ENCODE measurements at regions not wholly inside any gene's neighbourhood (a gene's known extent, or its start where the extent isn't known, plus 50 kb on each side); places are given as distances from the start of the nearest gene placed in this dataset.
"Not testable (repeated sequence)": the region's sequence is repeated elsewhere in the genome, so short reads cannot be mapped to it uniquely, and the experiment has no call there.

GRCh38 chr6:137581019-137581707 is 87.0 kb upstream of the OLIG3 start:
- H3K4me3 ChIP-seq: no peak overlapping the region
- H3K27me3 ChIP-seq: no peaks in the 10 kb centered on the region
- ATAC-seq (no peak), DNase-seq (no peak)
- intact Hi-C loops (cut with DNase I; ENCODE audit: low total_unique reads) (no loop called here), in situ Hi-C loops (cut with MboI; ENCODE audit: low sequenced_read_pairs in 4 of 4) (no loop called here)
- H3K36me3 ChIP-seq: no peaks in the 10 kb centered on the region
- H3K4me1 ChIP-seq: no peaks in the 10 kb centered on the region
- TF ChIP-seq, protein P1, sequence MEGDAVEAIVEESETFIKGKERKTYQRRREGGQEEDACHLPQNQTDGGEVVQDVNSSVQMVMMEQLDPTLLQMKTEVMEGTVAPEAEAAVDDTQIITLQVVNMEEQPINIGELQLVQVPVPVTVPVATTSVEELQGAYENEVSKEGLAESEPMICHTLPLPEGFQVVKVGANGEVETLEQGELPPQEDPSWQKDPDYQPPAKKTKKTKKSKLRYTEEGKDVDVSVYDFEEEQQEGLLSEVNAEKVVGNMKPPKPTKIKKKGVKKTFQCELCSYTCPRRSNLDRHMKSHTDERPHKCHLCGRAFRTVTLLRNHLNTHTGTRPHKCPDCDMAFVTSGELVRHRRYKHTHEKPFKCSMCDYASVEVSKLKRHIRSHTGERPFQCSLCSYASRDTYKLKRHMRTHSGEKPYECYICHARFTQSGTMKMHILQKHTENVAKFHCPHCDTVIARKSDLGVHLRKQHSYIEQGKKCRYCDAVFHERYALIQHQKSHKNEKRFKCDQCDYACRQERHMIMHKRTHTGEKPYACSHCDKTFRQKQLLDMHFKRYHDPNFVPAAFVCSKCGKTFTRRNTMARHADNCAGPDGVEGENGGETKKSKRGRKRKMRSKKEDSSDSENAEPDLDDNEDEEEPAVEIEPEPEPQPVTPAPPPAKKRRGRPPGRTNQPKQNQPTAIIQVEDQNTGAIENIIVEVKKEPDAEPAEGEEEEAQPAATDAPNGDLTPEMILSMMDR (IDR thresholded peaks at IDR 0.05 in 4 of 5, conservative IDR thresholded peaks at IDR 0.05 in 1 of 5): no peak
- no peak for TF ChIP-seq POLR2A (IDR thresholded peaks at IDR 0.05)
- H3K27ac ChIP-seq: no peak overlapping the region
- no peaks in the 10 kb centered on the region for H3K9me3 ChIP-seq

- DNase-seq; H3K27me3 ChIP-seq; in situ Hi-C loops (cut with MboI; ENCODE audit: low sequenced_read_pairs in 4 of 4); ATAC-seq; H3K27ac ChIP-seq; H3K36me3 ChIP-seq; intact Hi-C loops (cut with DNase I; ENCODE audit: low total_unique reads); H3K9me3 ChIP-seq; H3K4me1 ChIP-seq; H3K4me3 ChIP-seq: not testable (repeated sequence)
Measured at GRCh38 chr6:137583519-137583918, 89.3 kb upstream of the OLIG3 start.

DNA sequence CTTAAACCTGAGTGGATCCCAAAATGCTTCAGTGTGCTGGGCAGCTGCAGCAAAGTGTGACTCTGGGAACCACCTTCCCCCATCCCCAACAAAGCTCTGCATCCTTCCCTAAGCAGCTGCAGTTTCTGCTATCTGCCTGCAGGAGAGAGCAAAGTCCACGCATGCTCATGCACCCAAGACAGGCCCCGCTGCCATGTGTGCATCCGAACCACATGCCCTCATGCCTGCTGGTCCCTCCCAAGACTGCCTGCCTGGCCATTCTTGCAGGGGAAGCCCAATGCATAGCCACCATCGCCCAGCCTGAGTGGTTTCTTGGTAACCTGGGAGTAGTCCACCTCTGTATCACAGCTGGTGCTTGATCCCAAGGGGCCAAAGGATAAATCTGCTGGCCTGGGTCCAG is 94.3 kb upstream of the OLIG3 start:
- no peak for DNase-seq
- TF ChIP-seq, protein P1 (IDR thresholded peaks at IDR 0.05 in 4 of 5, conservative IDR thresholded peaks at IDR 0.05 in 1 of 5): no peak
- TF ChIP-seq POLR2A (IDR thresholded peaks at IDR 0.05): no peak
- Histone ChIP-seq H3K27me3 (no peaks in the 10 kb centered on the region), H3K4me1 (no peaks in the 10 kb centered on the region), H3K9me3 (peaks cover 0 to 4% (median 0%) of the 10 kb centered on the region in 3 donors), H3K27ac (no peak overlapping the region), H3K4me3 (no peak overlapping the region), H3K36me3 (no peaks in the 10 kb centered on the region)
- ATAC-seq: no peak
- in situ Hi-C loops (cut with MboI; ENCODE audit: low sequenced_read_pairs in 4 of 4) (no loop called here), intact Hi-C loops (cut with DNase I; ENCODE audit: low total_unique reads) (no loop called here)

GRCh38 chr6:137589067-137589848 is 95.1 kb upstream of the OLIG3 start:
- Histone ChIP-seq H3K27me3 (no peaks in the 10 kb centered on the region), H3K27ac (no peak overlapping the region), H3K36me3 (no peaks in the 10 kb centered on the region), H3K9me3 (peaks cover 0 to 4% (median 0%) of the 10 kb centered on the region in 3 donors), H3K4me3 (no peak overlapping the region), H3K4me1 (no peaks in the 10 kb centered on the region)
- no peak for ATAC-seq
- DNase-seq: no peak
- no peak for TF ChIP-seq POLR2A (IDR thresholded peaks at IDR 0.05)
- TF ChIP-seq, protein P1 (IDR thresholded peaks at IDR 0.05 in 4 of 5, conservative IDR thresholded peaks at IDR 0.05 in 1 of 5): no peak
- intact Hi-C loops (cut with DNase I; ENCODE audit: low total_unique reads): no loop called here
- in situ Hi-C loops (cut with MboI; ENCODE audit: low sequenced_read_pairs in 4 of 4): no loop called here

DNA sequence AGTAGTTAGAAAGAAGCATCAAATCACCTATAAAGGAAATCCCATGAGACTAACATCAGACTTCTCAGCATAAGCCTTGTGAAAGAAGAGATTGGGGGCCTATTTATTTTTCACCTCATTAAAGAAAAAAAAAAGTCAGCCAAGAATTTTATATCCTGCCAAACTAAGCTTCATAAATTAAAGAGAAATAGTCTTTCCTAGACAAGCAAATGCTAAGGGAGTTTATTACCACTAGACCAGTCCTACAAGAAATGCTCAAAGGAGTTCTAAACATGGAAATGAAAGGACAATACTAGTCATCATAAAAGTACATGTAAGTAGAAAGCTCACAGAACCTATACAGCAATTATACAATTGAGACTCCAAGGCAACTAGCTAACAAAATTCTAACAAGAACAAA is 96.5 kb upstream of the OLIG3 start:
- TF ChIP-seq, protein P1 (IDR thresholded peaks at IDR 0.05 in 4 of 5, conservative IDR thresholded peaks at IDR 0.05 in 1 of 5): no peak
- TF ChIP-seq POLR2A (IDR thresholded peaks at IDR 0.05): no peak
- H3K27me3 ChIP-seq: no peaks in the 10 kb centered on the region
- H3K4me1 ChIP-seq: no peaks in the 10 kb centered on the region
- no peaks in the 10 kb centered on the region for H3K36me3 ChIP-seq
- intact Hi-C loops (cut with DNase I; ENCODE audit: low total_unique reads) (no loop called here), in situ Hi-C loops (cut with MboI; ENCODE audit: low sequenced_read_pairs in 4 of 4) (no loop called here)
- DNase-seq (no peak), ATAC-seq (no peak)
- peaks cover 0 to 4% (median 0%) of the 10 kb centered on the region in 3 donors for H3K9me3 ChIP-seq
- no peak overlapping the region for H3K27ac ChIP-seq
- H3K4me3 ChIP-seq: no peak overlapping the region
